NCI-H2196 treated with DMSO at 0.1 percent for 48 hours (cell line): ENCODE measurements at regions not wholly inside any gene's neighbourhood (a gene's known extent, or its start where the extent isn't known, plus 50 kb on each side); places are given as distances from the start of the nearest gene placed in this dataset.
"Not testable (repeated sequence)": the region's sequence is repeated elsewhere in the genome, so short reads cannot be mapped to it uniquely, and the experiment has no call there.

Experiments
- DNase-seq: peaks from one replicate; lab custom pipeline; 2025; ENCODE audit not compliant: unreplicated experiment; lab: John Stamatoyannopoulos, UW

GRCh38 chr1:57612833-57613232 lies 189.0 kb upstream of the DAB1 start:
- no peak for DNase-seq

- no peak for DNase-seq
Measured at GRCh38 chr1:57605933-57606332, 182.1 kb upstream of the DAB1 start.

DNA sequence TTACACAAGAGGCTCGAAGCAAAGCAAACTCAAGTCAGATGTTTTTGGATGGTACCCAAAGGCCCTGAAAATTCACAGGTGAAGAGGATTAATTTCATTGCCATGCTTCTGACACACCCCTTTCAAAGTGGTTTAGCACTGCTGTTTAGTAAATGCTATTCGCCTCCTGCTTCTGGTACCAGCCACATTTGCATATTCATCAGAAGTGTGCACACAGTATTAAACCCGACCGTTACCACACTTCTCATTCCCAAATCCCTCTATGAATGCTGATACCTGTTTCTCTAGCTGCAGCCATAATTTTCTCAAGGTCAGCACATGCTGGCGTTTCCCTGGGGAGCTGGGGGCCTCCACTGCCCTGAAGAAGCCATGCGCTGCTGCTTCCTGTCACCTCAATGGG lies 179.8 kb upstream of the DAB1 start:
- no peak for DNase-seq

GRCh38 chr1:57600424-57600823 lies 176.6 kb upstream of the DAB1 start:
- no peak for DNase-seq

- DNase-seq = no peak
Measured at GRCh38 chr1:57599236-57599994, 175.6 kb upstream of the DAB1 start.

GRCh38 chr1:57597036-57597435 lies 173.2 kb upstream of the DAB1 start:
- no peak for DNase-seq

GRCh38 chr1:57594002-57594401 lies 170.1 kb upstream of the DAB1 start:
- no peak for DNase-seq

DNA sequence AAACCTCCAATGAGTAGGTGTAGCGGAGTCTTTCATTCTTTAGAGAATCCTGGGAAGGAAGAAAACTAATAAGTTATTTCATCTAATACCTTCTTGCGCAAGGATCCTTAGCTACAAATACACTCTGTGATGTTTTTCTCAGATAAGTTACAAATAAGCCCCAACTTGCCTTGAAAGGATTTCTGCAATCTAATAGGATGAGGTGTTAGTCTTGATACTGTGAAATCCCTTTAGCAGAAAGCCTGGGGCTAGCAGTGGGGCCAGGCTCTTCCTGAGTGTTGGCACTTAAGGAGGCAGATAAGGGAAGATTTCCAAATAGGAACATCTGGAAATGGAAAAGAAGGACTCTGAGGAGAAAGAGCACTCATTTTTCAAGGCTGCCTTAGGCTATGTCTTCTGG lies 168.0 kb upstream of the DAB1 start:
- DNase-seq = no peak

DNA sequence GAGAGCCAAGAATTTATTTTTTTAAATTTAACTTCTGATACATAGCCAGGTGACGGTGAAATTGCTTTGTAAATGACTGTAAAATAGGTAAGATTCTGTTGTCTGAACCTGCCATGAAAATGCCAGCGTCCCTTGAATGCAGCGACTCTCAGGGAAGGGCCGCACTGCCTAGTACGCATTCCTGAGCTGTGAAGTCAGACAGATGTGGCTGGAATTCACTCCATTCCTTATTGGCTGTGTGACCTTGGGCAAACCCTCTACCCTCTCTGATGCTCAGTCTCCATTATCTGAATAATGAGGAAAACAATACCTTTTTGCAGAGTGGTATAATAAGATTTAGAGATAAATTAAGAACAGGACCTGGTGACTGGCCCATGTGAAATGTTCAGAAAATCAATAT lies 167.1 kb upstream of the DAB1 start:
- no peak for DNase-seq

DNA sequence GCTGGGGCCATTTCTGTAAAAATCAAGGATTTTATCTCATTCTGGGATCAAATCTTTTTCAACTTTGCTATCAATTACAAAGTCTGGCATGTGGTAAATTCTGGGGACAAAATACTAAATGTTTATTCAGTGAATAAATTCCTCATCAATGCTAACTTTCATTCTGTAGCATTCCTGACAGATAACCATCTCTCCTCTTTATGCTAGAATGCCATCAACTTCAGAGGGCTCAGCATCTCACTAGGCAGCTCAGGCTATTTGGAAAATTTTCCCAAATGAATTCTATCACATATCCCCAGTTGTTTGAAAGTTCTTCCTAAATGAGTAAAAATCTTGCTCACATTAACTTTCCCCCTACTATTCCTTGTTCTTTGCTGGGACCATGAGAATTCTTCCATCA lies 163.0 kb upstream of the DAB1 start:
- DNase-seq = no peak

DNA sequence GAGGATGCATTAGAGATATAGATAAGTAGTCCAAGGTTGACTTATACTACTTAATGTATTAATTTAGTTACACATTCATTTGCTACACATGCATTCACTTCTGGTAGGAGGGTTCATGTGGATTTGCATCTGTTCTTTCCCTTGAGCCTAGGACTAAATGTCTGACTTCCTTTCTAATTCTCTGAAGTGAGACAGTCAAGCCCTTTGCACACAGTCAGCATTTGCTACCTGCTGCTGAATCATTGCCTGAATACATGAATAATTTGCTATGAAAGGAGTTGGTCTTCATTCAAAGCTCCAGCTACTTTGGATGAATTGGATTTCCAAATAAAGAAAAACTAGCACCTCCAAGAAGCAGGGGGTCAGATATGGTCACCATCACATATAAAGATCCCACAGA lies 154.8 kb upstream of the DAB1 start:
- no peak for DNase-seq

DNA sequence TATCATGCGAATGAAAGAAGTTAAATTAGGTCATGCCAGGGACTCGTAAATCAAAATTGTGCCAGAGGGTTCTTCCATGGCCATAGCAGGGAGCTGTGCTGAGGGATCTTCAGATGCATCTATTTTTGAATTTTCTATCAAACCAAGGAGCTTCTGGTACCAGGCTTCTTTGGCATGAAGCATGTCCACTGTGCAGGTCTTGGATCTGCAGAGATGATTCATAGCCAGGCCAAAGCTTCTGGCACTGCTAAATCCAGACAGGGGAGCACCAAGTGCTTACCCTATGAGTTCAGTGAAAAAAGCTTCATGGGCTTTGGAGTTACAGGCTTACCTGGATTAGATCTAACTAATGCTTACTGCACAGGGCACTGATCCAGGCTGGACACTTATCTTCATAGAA lies 154.2 kb upstream of the DAB1 start:
- DNase-seq = no peak

DNA sequence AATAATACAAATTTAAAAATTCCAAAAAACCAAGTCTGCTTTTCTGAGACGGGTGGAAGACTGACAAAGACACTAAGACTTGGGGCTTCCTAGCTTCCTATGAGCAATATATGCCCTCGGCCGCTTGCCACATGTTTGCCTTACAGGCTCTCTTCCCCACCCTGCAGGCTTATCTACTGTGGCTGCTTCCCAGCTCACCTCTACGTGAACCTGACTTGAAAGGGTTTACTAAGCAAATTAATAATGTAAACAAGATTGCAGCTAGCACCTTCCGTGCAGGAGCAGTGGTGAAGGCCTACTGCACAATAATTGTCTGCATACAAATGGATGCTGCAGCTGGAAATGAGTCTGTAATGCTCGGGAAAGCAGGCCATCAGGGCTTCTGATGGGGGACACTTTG lies 152.9 kb upstream of the DAB1 start:
- no peak for DNase-seq

DNA sequence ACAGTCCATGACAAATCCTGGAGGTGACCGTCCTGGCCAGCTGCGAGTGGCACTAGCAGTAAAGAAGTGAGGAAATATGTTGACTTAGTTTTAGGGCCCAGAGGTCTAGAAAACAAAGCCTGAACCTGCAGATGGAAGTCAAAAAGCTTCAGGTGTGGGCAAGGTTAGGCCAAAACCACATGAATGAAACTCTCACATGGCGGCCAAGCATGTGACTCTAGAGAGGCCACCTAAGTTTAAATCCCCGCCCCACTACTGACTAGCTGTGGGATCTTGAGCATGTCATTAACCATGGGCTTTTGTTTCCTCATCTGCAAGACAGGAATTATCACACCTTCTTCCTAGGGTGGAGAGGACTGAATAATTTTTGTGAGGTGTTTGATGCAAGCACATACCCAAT lies 148.2 kb upstream of the DAB1 start:
- no peak for DNase-seq

DNA sequence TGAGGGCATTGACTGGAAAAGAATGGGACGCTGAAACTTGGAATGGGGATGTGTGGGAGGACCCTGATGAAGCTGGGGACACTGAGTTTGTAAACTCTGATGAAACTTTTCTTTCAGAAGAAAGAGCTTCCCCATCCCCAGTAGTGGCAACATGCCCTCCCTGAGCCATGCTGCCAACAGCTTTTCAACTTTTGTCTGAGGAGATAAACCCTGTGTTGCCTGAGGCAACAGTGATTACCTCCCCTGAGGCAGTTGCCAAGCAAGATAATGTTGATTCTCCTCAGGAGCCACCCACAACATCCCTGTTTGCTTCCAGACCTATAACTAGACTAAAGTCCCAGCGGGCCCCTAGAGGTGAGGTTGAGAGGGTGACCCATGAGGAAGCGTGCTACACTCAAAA lies 134.2 kb upstream of the DAB1 start:
- DNase-seq = not testable (repeated sequence)

DNA sequence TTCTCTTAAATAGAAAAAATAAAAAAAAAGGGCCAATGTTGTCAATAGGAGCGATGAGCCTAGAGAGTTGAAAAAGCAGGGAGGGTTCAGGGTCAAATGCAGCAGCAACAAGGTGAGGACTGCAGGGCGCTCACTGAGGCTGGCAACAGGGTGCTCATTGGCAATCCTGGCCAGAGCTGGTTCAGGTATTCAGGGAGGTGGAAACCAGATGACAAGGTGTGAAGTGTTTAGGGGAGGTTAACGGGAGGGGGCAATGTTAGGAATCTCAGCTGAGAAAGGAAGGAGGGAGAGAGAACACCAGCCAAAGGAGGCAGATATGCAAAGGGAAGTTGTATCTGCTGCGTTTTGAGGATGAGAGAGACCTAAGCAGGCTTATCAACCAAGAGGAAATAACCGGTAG lies 129.8 kb upstream of the DAB1 start:
- no peak for DNase-seq

GRCh38 chr1:57551476-57551875 lies 127.6 kb upstream of the DAB1 start:
- DNase-seq = no peak

DNA sequence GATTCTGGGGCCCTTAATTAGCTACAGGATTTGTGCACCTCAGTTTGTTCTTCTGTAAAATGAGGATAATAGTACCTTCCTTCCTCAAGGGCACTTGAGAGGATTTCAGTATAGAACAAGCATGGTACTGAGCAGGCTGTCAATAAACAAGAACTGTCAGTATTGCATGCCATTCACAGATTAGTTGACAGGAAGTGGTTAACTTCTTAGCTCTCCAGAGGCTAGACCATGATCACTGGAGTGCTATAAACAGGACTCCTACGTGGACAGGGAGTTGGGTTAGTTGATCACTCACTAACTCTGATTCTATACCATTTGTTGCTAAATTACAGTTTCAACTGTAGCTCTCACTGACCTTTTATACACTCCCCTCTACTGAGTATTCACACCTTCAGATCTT lies 126.2 kb upstream of the DAB1 start:
- no peak for DNase-seq

DNA sequence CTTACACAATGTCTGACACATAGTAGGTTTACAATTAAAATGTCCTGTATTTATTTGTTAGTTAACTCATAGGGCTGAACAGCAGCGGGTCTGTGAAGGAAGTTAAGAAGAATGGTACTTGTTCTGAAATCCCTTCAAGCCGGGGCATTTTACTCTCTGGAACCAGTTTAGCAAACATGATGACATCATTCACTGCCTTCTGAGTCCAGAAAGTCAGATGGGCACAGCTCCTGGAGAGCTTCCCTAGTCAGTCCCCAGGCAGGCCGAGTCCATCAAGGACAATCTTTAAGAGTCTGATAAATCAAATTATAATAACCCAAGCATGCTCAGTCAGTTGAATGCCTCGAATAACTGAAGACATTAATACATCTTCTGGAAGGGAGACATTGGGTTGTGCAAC lies 125.4 kb upstream of the DAB1 start:
- DNase-seq = no peak

GRCh38 chr1:57546549-57547330 lies 122.9 kb upstream of the DAB1 start:
- no peak for DNase-seq

GRCh38 chr1:57544345-57544744 lies 120.5 kb upstream of the DAB1 start:
- no peak for DNase-seq

GRCh38 chr1:57536749-57537423 lies 113.0 kb upstream of the DAB1 start:
- no peak for DNase-seq
